K562 (cell line): ENCODE measurements at regions not wholly inside any gene's neighbourhood (a gene's known extent, or its start where the extent isn't known, plus 50 kb on each side); places are given as distances from the start of the nearest gene placed in this dataset.

Source experiments
- ATAC-seq: fragments of 200-7000 bp; cut with Tn5 transposase; 3 replicates; pipeline ENCODE4 v1.9.1; 2020; ENCODE audit warnings: moderate library complexity
- BruUV-seq: library from RNA; stranded (reverse); fragments of 400-500 nt; replicated peaks from 2 replicates; lab custom pipeline; 2021; lab: Mats Ljungman, UMichigan
- CTCF ChIA-PET: fragments of 300-600 bp; formaldehyde crosslinking; extraction: SDS; loops from one replicate; lab custom pipeline; 2021; ENCODE audit warnings: low intra/inter-chr PET ratio; lab: Yijun Ruan, JAX
- POLR2A ChIA-PET: fragments of 300-600, 350-650 bp; sonication (Branson Sonifier 250); formaldehyde crosslinking; extraction: SDS; loops from one replicate; lab custom pipeline; 2021; ENCODE audit warnings: antibody characterized with exemption, inconsistent platforms; lab: Yijun Ruan, JAX
- DNase-seq, 4 experiments: peaks; one replicate each; pipeline versions ENCODE4 v3.0.0 to v3.0.0-alpha.2; 2011 to 2018; ENCODE audit warnings: low spot score in 3 of 4, mixed read lengths in 3 of 4; ENCODE audit errors: extremely low read depth in 1 of 4
- FAIRE-seq: peaks from 2 replicates; lab custom pipeline; 2011; peaks lifted over from hg19 to GRCh38; lab: Jason Lieb, UNC
- H2AFZ ChIP-seq: 2 replicates; pipeline ENCODE4 v1.6.0; 2011; ENCODE audit warnings: low read depth, low read length, control low read depth, inconsistent platforms
- H3K27ac ChIP-seq: fragments of 200-600 bp; 3 replicates; pipeline ENCODE4 v1.8.0; 2011; ENCODE audit warnings: low read depth, mild to moderate bottlenecking, control low read depth, inconsistent platforms, low read length, moderate library complexity, mixed read lengths; ENCODE audit errors: extremely low read depth
- H3K27me3 ChIP-seq, 2 experiments: fragments of 300-600 bp in 1 of 2; 2 replicates in 1 of 2; 3 replicates in 1 of 2; pipeline versions ENCODE4 v1.6.0 to v1.8.0; 2011; ENCODE audit warnings: inconsistent platforms in 2 of 2, low read length in 2 of 2, mild to moderate bottlenecking in 1 of 2, mixed read lengths in 1 of 2, moderate library complexity in 1 of 2; ENCODE audit not compliant: control insufficient read depth in 2 of 2, insufficient read depth in 2 of 2
- H3K36me3 ChIP-seq: fragments of 300-600 bp; 3 replicates; pipeline ENCODE4 v1.8.0; 2011; ENCODE audit warnings: mild to moderate bottlenecking, low read length, inconsistent platforms; ENCODE audit not compliant: control insufficient read depth, insufficient read depth
- H3K4me1 ChIP-seq, 2 experiments: fragments of 200-600 bp in 1 of 2; replicated peaks in 1 of 2; 2 replicates in 1 of 2; 3 replicates in 1 of 2; pipeline versions ENCODE4 v1.5.1 to v1.8.0; 2011; ENCODE audit warnings: inconsistent platforms in 2 of 2, low read length in 2 of 2, mild to moderate bottlenecking in 1 of 2, mixed read lengths in 1 of 2, moderate library complexity in 1 of 2; ENCODE audit not compliant: control insufficient read depth in 2 of 2, insufficient read depth in 2 of 2
- H3K4me2 ChIP-seq: 2 replicates; pipeline ENCODE4 v1.6.1; 2011; ENCODE audit warnings: low read length, control low read depth, inconsistent platforms, mixed read lengths; ENCODE audit not compliant: insufficient read depth
- H3K4me3 ChIP-seq: fragments of 200-600 bp; sonication (generic), shearing (Covaris generic); 2 replicates; pipeline ENCODE4 v1.5.1; 2016; ENCODE audit warnings: control low read depth, inconsistent platforms
- H3K79me2 ChIP-seq: fragments of 200-600 bp; 3 replicates; pipeline ENCODE4 v1.8.0; 2011; ENCODE audit warnings: low read length, inconsistent platforms; ENCODE audit not compliant: control insufficient read depth, insufficient read depth
- H3K9ac ChIP-seq, 2 experiments: 2 replicates each; pipeline versions ENCODE4 v1.6.0 to v1.6.1; 2011; ENCODE audit warnings: low read depth in 2 of 2, low read length in 2 of 2, control low read depth in 1 of 2, inconsistent platforms in 1 of 2, mild to moderate bottlenecking in 1 of 2, mixed read lengths in 1 of 2; ENCODE audit not compliant: insufficient read depth in 1 of 2
- H3K9me1 ChIP-seq: one replicate; pipeline ENCODE4 v1.6.0; 2011; ENCODE audit warnings: inconsistent platforms, mild to moderate bottlenecking, low read length, moderate library complexity; ENCODE audit not compliant: control insufficient read depth, insufficient read depth
- H3K9me3 ChIP-seq: replicated peaks from 2 replicates; pipeline ENCODE4 v1.5.1; 2011; ENCODE audit warnings: low read depth, low read length, inconsistent platforms; ENCODE audit not compliant: control insufficient read depth, insufficient read depth
- H4K20me1 ChIP-seq: replicated peaks from 2 replicates; pipeline ENCODE4 v1.6.1; 2011; ENCODE audit warnings: low read length, inconsistent platforms, mixed read lengths; ENCODE audit not compliant: control insufficient read depth, insufficient read depth
- BRF1 ChIP-seq: IDR thresholded peaks from 3 replicates; pipeline ENCODE4 v1.6.1; 2011; ENCODE audit warnings: borderline replicate concordance, mild to moderate bottlenecking; ENCODE audit not compliant: insufficient read length; ENCODE audit errors: extremely low read depth
- ERF ChIP-seq: fragments of 450-650 bp; formaldehyde crosslinking; IDR thresholded peaks from 2 replicates; pipeline ENCODE4 v1.4.0; 2020; ENCODE audit warnings: mild to moderate bottlenecking, mixed read lengths
- NFIC ChIP-seq: fragments of 450-650 bp; IDR thresholded peaks from 2 replicates; pipeline ENCODE4 v1.6.1; 2017; ENCODE audit warnings: mild to moderate bottlenecking, inconsistent platforms
- POLR2B ChIP-seq: fragments of 450-650 bp; IDR thresholded peaks from 2 replicates; pipeline ENCODE4 v1.6.1; 2018; ENCODE audit warnings: low read depth; ENCODE audit not compliant: partially characterized antibody
- WGBS: fragments of 100-300 bp; shearing (Covaris generic); methylation state at CpG from one replicate; pipeline ENCODE4 v1.1.6; 2016; ENCODE audit warnings: low coverage, mixed read lengths; ENCODE audit not compliant: insufficient coverage; ENCODE audit errors: missing lambda C conversion rate; 5-methylcytosine and 5-hydroxymethylcytosine counted together
- in situ Hi-C: fragments of 300-500 bp; cut with MboI; formaldehyde crosslinking; loops from 4 replicates; pipeline ENCODE4 v1.15.0; 2018; ENCODE audit warnings: inconsistent platforms, mixed read lengths
- intact Hi-C: fragments of 100-400 bp; cut with micrococcal nuclease; formaldehyde crosslinking; loops from 2 replicates; pipeline ENCODE4 v1.14.2; 2022

GRCh38 chr2:217309056-217309455 is 449.2 kb upstream of the TNP1 start:
- FAIRE-seq (no peak), DNase-seq (no peak), ATAC-seq (no peak)
- H3K4me3 ChIP-seq = no peak overlapping the region
- H3K9me3 ChIP-seq = no peaks in the 10 kb centered on the region
- H3K9me1 ChIP-seq = no peaks in the 10 kb centered on the region
- no peaks in the 10 kb centered on the region for H4K20me1 ChIP-seq
- TF ChIP-seq POLR2B (no peak), ERF (CRISPR knock-in tag) (no peak)
- CTCF ChIA-PET = no interaction called here
- no peak overlapping the region for H2AFZ ChIP-seq
- POLR2A ChIA-PET = no interaction called here
- no peaks in the 10 kb centered on the region for H3K79me2 ChIP-seq
- in situ Hi-C loops (no loop called here), intact Hi-C loops (no loop called here)
- H3K27ac ChIP-seq = no peak overlapping the region
- no peaks in the 10 kb centered on the region for H3K27me3 ChIP-seq
- H3K4me2 ChIP-seq = no peak overlapping the region
- BruUV-seq = no TSS peak
- WGBS = 0% methylated on average over 3 of the region's 4 CpGs
- no peak overlapping the region for H3K9ac ChIP-seq
- no peaks in the 10 kb centered on the region for H3K36me3 ChIP-seq
- H3K4me1 ChIP-seq = no peaks in the 10 kb centered on the region

- H3K9ac ChIP-seq = no peak overlapping the region
- in situ Hi-C loops (no loop called here), intact Hi-C loops (no loop called here)
- H3K79me2 ChIP-seq = no peaks in the 10 kb centered on the region
- no peak overlapping the region for H3K4me2 ChIP-seq
- ATAC-seq = no peak
- WGBS = 0% methylated on average over 3 of the region's 4 CpGs
- H4K20me1 ChIP-seq = no peaks in the 10 kb centered on the region
- TF ChIP-seq BRF1 (no peak), NFIC (peak; percentile 39; the same call in 1 of the 2 replicates)
- no peak for FAIRE-seq
- CTCF ChIA-PET = no interaction called here
- H3K4me3 ChIP-seq = no peak overlapping the region
- no peak for DNase-seq
- H3K4me1 ChIP-seq = no peaks in the 10 kb centered on the region
- POLR2A ChIA-PET = no interaction called here
- no TSS peak for BruUV-seq
- no peaks in the 10 kb centered on the region for H3K9me1 ChIP-seq
- H3K9me3 ChIP-seq = no peaks in the 10 kb centered on the region
- peaks cover 0 to 4% of the 10 kb centered on the region in 2 experiments; a peak in 1 of 5 replicates for H3K27me3 ChIP-seq
- no peak overlapping the region for H2AFZ ChIP-seq
- H3K27ac ChIP-seq = no peak overlapping the region
- no peaks in the 10 kb centered on the region for H3K36me3 ChIP-seq
Observed at GRCh38 chr2:217307023-217307422, 447.2 kb upstream of the TNP1 start.
